ENCODE measurements at regions not wholly inside any gene's neighbourhood (a gene's known extent, or its start where the extent isn't known, plus 50 kb on each side); places are given as distances from the start of the nearest gene placed in this dataset.

DNA sequence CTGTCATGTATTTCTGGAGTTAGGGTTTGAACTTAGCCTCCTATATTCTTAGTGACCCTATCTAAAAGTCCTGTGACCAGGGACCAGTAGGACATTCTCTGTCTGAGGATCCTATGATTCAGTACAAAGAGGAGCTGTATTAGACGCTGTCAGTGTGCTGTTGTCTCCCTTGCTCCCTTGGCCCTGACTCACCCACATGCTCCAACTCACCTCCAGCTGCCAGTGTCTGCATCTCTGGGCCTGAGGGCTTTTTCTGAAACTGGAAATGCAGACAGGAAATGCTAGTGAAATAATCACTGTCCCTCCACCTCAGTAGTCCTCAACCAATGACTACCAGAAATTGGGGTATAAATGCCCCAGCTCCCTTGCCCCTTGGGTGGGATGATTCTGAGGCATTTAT lies 535.3 kb upstream of the RPS6KA3 start (continued):
- TF ChIP-seq, protein P1, sequence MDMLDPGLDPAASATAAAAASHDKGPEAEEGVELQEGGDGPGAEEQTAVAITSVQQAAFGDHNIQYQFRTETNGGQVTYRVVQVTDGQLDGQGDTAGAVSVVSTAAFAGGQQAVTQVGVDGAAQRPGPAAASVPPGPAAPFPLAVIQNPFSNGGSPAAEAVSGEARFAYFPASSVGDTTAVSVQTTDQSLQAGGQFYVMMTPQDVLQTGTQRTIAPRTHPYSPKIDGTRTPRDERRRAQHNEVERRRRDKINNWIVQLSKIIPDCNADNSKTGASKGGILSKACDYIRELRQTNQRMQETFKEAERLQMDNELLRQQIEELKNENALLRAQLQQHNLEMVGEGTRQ (CRISPR knock-in tag; IDR thresholded peaks at IDR 0.05), result no peak
- TF ChIP-seq, protein P2, sequence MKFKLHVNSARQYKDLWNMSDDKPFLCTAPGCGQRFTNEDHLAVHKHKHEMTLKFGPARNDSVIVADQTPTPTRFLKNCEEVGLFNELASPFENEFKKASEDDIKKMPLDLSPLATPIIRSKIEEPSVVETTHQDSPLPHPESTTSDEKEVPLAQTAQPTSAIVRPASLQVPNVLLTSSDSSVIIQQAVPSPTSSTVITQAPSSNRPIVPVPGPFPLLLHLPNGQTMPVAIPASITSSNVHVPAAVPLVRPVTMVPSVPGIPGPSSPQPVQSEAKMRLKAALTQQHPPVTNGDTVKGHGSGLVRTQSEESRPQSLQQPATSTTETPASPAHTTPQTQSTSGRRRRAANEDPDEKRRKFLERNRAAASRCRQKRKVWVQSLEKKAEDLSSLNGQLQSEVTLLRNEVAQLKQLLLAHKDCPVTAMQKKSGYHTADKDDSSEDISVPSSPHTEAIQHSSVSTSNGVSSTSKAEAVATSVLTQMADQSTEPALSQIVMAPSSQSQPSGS (CRISPR knock-in tag; IDR thresholded peaks at IDR 0.05; ENCODE audit: borderline replicate concordance, low read depth), result no peak
- TF ChIP-seq FOXK1 (CRISPR knock-in tag; IDR thresholded peaks at IDR 0.05), result no peak
- TF ChIP-seq ESRRA (CRISPR knock-in tag; IDR thresholded peaks at IDR 0.05; ENCODE audit: borderline replicate concordance), result no peak
- TF ChIP-seq GRHL2 (CRISPR knock-in tag; IDR thresholded peaks at IDR 0.05; ENCODE audit: insufficient replicate concordance, severe bottlenecking), result no peak
- TF ChIP-seq, protein P3, sequence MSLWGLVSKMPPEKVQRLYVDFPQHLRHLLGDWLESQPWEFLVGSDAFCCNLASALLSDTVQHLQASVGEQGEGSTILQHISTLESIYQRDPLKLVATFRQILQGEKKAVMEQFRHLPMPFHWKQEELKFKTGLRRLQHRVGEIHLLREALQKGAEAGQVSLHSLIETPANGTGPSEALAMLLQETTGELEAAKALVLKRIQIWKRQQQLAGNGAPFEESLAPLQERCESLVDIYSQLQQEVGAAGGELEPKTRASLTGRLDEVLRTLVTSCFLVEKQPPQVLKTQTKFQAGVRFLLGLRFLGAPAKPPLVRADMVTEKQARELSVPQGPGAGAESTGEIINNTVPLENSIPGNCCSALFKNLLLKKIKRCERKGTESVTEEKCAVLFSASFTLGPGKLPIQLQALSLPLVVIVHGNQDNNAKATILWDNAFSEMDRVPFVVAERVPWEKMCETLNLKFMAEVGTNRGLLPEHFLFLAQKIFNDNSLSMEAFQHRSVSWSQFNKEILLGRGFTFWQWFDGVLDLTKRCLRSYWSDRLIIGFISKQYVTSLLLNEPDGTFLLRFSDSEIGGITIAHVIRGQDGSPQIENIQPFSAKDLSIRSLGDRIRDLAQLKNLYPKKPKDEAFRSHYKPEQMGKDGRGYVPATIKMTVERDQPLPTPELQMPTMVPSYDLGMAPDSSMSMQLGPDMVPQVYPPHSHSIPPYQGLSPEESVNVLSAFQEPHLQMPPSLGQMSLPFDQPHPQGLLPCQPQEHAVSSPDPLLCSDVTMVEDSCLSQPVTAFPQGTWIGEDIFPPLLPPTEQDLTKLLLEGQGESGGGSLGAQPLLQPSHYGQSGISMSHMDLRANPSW (CRISPR knock-in tag; conservative IDR thresholded peaks at IDR 0.05; ENCODE audit: low read depth), result no peak

DNA sequence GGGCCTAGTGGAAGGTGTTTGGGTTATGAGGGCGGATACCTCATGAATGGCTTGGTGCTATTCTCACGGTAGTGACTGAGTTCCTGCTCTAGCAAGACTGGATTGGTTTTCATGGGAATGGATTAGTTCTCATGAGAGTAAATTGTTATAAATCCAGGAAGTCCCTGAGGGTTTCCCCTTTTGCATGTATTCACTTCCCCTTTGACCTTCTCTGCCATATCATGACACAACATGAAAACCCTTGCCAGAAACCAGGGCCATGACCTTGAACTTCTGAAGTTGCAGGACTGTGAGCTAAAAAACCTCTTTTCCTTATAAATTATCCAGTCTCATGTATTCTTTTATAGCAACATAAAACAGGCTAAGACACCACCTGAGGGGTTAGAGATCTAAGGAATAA lies 529.7 kb upstream of the RPS6KA3 start:
- Mint-ChIP-seq H3K4me3 (no peak overlapping the region), H3K4me1 (no peaks in the 10 kb centered on the region), H3K27ac (no peak overlapping the region), H3K27me3 (ENCODE audit: low read depth) (no peaks in the 10 kb centered on the region), H3K9me3 (peaks cover 24% of the 10 kb centered on the region), H3K36me3 (peaks cover 26% of the 10 kb centered on the region)
- POLR2A ChIA-PET, result no interaction called here
- ATAC-seq (no peak), DNase-seq (ENCODE audit: low spot score) (no peak)
- CTCF ChIA-PET, result no interaction called here
- TF ChIP-seq, protein P4, sequence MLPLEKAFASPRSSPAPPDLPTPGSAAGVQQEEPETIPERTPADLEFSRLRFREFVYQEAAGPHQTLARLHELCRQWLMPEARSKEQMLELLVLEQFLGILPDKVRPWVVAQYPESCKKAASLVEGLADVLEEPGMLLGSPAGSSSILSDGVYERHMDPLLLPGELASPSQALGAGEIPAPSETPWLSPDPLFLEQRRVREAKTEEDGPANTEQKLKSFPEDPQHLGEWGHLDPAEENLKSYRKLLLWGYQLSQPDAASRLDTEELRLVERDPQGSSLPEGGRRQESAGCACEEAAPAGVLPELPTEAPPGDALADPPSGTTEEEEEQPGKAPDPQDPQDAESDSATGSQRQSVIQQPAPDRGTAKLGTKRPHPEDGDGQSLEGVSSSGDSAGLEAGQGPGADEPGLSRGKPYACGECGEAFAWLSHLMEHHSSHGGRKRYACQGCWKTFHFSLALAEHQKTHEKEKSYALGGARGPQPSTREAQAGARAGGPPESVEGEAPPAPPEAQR (CRISPR knock-in tag; IDR thresholded peaks at IDR 0.05), result no peak
- TF ChIP-seq ZNF423 (CRISPR knock-in tag; IDR thresholded peaks at IDR 0.05) (no peak), HMGA2 (CRISPR knock-in tag; IDR thresholded peaks at IDR 0.05) (no peak), ZNF416 (CRISPR knock-in tag; IDR thresholded peaks at IDR 0.05) (no peak), KAT7 (CRISPR knock-in tag; IDR thresholded peaks at IDR 0.05; ENCODE audit: borderline replicate concordance) (no peak), NFE2L1 (CRISPR knock-in tag; IDR thresholded peaks at IDR 0.05) (no peak), NR2C2 (CRISPR knock-in tag; IDR thresholded peaks at IDR 0.05) (no peak), ZNF121 (CRISPR knock-in tag; IDR thresholded peaks at IDR 0.05) (no peak)
- TF ChIP-seq, protein P5, sequence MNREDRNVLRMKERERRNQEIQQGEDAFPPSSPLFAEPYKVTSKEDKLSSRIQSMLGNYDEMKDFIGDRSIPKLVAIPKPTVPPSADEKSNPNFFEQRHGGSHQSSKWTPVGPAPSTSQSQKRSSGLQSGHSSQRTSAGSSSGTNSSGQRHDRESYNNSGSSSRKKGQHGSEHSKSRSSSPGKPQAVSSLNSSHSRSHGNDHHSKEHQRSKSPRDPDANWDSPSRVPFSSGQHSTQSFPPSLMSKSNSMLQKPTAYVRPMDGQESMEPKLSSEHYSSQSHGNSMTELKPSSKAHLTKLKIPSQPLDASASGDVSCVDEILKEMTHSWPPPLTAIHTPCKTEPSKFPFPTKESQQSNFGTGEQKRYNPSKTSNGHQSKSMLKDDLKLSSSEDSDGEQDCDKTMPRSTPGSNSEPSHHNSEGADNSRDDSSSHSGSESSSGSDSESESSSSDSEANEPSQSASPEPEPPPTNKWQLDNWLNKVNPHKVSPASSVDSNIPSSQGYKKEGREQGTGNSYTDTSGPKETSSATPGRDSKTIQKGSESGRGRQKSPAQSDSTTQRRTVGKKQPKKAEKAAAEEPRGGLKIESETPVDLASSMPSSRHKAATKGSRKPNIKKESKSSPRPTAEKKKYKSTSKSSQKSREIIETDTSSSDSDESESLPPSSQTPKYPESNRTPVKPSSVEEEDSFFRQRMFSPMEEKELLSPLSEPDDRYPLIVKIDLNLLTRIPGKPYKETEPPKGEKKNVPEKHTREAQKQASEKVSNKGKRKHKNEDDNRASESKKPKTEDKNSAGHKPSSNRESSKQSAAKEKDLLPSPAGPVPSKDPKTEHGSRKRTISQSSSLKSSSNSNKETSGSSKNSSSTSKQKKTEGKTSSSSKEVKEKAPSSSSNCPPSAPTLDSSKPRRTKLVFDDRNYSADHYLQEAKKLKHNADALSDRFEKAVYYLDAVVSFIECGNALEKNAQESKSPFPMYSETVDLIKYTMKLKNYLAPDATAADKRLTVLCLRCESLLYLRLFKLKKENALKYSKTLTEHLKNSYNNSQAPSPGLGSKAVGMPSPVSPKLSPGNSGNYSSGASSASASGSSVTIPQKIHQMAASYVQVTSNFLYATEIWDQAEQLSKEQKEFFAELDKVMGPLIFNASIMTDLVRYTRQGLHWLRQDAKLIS (CRISPR knock-in tag; IDR thresholded peaks at IDR 0.05; ENCODE audit: borderline replicate concordance), result no peak
- TF ChIP-seq, protein P6, sequence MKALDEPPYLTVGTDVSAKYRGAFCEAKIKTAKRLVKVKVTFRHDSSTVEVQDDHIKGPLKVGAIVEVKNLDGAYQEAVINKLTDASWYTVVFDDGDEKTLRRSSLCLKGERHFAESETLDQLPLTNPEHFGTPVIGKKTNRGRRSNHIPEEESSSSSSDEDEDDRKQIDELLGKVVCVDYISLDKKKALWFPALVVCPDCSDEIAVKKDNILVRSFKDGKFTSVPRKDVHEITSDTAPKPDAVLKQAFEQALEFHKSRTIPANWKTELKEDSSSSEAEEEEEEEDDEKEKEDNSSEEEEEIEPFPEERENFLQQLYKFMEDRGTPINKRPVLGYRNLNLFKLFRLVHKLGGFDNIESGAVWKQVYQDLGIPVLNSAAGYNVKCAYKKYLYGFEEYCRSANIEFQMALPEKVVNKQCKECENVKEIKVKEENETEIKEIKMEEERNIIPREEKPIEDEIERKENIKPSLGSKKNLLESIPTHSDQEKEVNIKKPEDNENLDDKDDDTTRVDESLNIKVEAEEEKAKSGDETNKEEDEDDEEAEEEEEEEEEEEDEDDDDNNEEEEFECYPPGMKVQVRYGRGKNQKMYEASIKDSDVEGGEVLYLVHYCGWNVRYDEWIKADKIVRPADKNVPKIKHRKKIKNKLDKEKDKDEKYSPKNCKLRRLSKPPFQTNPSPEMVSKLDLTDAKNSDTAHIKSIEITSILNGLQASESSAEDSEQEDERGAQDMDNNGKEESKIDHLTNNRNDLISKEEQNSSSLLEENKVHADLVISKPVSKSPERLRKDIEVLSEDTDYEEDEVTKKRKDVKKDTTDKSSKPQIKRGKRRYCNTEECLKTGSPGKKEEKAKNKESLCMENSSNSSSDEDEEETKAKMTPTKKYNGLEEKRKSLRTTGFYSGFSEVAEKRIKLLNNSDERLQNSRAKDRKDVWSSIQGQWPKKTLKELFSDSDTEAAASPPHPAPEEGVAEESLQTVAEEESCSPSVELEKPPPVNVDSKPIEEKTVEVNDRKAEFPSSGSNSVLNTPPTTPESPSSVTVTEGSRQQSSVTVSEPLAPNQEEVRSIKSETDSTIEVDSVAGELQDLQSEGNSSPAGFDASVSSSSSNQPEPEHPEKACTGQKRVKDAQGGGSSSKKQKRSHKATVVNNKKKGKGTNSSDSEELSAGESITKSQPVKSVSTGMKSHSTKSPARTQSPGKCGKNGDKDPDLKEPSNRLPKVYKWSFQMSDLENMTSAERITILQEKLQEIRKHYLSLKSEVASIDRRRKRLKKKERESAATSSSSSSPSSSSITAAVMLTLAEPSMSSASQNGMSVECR (CRISPR knock-in tag; IDR thresholded peaks at IDR 0.05; ENCODE audit: borderline replicate concordance), result no peak
- TF ChIP-seq, protein P7, sequence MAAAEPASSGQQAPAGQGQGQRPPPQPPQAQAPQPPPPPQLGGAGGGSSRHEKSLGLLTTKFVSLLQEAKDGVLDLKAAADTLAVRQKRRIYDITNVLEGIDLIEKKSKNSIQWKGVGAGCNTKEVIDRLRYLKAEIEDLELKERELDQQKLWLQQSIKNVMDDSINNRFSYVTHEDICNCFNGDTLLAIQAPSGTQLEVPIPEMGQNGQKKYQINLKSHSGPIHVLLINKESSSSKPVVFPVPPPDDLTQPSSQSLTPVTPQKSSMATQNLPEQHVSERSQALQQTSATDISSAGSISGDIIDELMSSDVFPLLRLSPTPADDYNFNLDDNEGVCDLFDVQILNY (CRISPR knock-in tag; IDR thresholded peaks at IDR 0.05), result no peak
- TF ChIP-seq, protein P8, sequence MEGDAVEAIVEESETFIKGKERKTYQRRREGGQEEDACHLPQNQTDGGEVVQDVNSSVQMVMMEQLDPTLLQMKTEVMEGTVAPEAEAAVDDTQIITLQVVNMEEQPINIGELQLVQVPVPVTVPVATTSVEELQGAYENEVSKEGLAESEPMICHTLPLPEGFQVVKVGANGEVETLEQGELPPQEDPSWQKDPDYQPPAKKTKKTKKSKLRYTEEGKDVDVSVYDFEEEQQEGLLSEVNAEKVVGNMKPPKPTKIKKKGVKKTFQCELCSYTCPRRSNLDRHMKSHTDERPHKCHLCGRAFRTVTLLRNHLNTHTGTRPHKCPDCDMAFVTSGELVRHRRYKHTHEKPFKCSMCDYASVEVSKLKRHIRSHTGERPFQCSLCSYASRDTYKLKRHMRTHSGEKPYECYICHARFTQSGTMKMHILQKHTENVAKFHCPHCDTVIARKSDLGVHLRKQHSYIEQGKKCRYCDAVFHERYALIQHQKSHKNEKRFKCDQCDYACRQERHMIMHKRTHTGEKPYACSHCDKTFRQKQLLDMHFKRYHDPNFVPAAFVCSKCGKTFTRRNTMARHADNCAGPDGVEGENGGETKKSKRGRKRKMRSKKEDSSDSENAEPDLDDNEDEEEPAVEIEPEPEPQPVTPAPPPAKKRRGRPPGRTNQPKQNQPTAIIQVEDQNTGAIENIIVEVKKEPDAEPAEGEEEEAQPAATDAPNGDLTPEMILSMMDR (IDR thresholded peaks at IDR 0.05), result no peak

Measured in WTC11 (cell line).